Upper lobe of left lung (tissue), 6 donors: ENCODE measurements at regions not wholly inside any gene's neighbourhood (a gene's known extent, or its start where the extent isn't known, plus 50 kb on each side); places are given as distances from the start of the nearest gene placed in this dataset.

Experiments
- ATAC-seq, 2 donors: fragments of 200-7000 bp; cut with Tn5 transposase; one replicate each; pipeline ENCODE4 v1.9.1; 2022; ENCODE audit warnings: mild to moderate bottlenecking in 2 of 2, moderate library complexity in 2 of 2; ENCODE audit not compliant: low FRiP score in 2 of 2
- DNase-seq, 2 donors: peaks; one replicate each; pipeline ENCODE4 v3.0.0-alpha.2; 2019 to 2020
- H3K27ac ChIP-seq, 4 donors: fragments of 200-600 bp; sonication (generic); one replicate each; pipeline ENCODE4 v1.5.1; 2016 to 2019
- H3K27me3 ChIP-seq, 4 donors: fragments of 200-600 bp; sonication (generic); one replicate each; pipeline ENCODE4 v1.5.1; 2017 to 2019
- H3K36me3 ChIP-seq, 4 donors: fragments of 200-600 bp; sonication (generic); one replicate each; pipeline ENCODE4 v1.5.1; 2016 to 2019
- H3K4me1 ChIP-seq, 4 donors: fragments of 200-600 bp; sonication (generic); one replicate each; pipeline ENCODE4 v1.5.1; 2018 to 2019
- H3K4me3 ChIP-seq, 4 donors: fragments of 200-600 bp; sonication (generic); one replicate each; pipeline ENCODE4 v1.5.1; 2017 to 2019; ENCODE audit warnings: mild to moderate bottlenecking in 2 of 4, moderate library complexity in 1 of 4
- H3K9me3 ChIP-seq, 4 donors: fragments of 200-600 bp; sonication (generic); one replicate each; pipeline ENCODE4 v1.5.1; 2018 to 2019
- EP300 ChIP-seq, 4 donors: sonication (generic); formaldehyde crosslinking; IDR thresholded peaks; one replicate each; pipeline ENCODE4 v1.5.1; 2017; ENCODE audit warnings: antibody characterized with exemption in 4 of 4, control low read depth in 2 of 4
- POLR2A ChIP-seq, 4 donors: fragments of 450-650 bp; IDR thresholded peaks; one replicate each; pipeline ENCODE4 v1.5.1; 2016 to 2017; ENCODE audit warnings: antibody characterized with exemption in 4 of 4, mild to moderate bottlenecking in 2 of 4
- POLR2AphosphoS5 ChIP-seq, 2 donors: sonication (generic); formaldehyde crosslinking; IDR thresholded peaks; one replicate each; pipeline ENCODE4 v1.5.1; 2017; ENCODE audit warnings: antibody characterized with exemption in 2 of 2
- WGBS, 2 donors: methylation state at CpG; one replicate each; pipeline ENCODE4 v1.1.5; 2017 to 2018; 5-methylcytosine and 5-hydroxymethylcytosine counted together
- TF ChIP-seq, protein P1 (sequence below), 6 experiments: fragments of 450-650 bp in 4 of 6; fragments of 200-600 bp in 2 of 6; sonication (generic) in 2 of 6; IDR thresholded peaks; one replicate each; pipeline ENCODE4 v1.5.1; 2016 to 2019; ENCODE audit warnings: antibody characterized with exemption in 6 of 6
- donor health status: DM: no; HTN: no; CAD: no; lungs with moderate emphysema.
- donor health status: DM: no; HTN: yes; CAD: no; lungs with severe emphysema.

DNA sequence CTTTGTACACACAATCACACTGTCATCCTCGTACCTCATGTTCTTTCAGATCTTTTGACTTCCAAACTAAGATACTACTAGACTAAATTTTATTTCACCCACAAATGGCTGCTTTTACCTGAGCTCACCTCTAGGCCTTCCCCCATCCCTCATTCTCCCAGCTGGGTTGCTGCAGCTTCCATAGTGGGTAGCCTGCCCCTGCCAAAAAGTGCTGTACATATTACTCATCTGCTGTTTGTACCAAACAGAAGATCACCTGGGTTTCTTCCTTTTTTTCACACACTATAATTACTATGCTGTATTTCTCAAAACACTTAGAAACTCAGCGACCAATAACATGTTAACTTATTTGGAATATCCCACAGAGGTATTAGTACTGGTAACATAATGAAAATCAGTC is 267.6 kb upstream of the PRDM1 start:
- WGBS, 2 donors = 81 to 92% methylated on average over 2 of the region's 2 CpGs
- Histone ChIP-seq H3K36me3 (no peaks in the 10 kb centered on the region), H3K9me3 (no peaks in the 10 kb centered on the region), H3K4me1 (peaks cover 0 to 6% (median 0%) of the 10 kb centered on the region in 4 donors), H3K4me3 (no peak overlapping the region), H3K27ac (no peak overlapping the region), H3K27me3 (no peaks in the 10 kb centered on the region)
- no peak for DNase-seq
- ATAC-seq = no peak
- TF ChIP-seq EP300 (IDR thresholded peaks at IDR 0.05) (no peak), POLR2A (IDR thresholded peaks at IDR 0.05) (no peak), POLR2AphosphoS5 (IDR thresholded peaks at IDR 0.05) (no peak)
- TF ChIP-seq, protein P1, sequence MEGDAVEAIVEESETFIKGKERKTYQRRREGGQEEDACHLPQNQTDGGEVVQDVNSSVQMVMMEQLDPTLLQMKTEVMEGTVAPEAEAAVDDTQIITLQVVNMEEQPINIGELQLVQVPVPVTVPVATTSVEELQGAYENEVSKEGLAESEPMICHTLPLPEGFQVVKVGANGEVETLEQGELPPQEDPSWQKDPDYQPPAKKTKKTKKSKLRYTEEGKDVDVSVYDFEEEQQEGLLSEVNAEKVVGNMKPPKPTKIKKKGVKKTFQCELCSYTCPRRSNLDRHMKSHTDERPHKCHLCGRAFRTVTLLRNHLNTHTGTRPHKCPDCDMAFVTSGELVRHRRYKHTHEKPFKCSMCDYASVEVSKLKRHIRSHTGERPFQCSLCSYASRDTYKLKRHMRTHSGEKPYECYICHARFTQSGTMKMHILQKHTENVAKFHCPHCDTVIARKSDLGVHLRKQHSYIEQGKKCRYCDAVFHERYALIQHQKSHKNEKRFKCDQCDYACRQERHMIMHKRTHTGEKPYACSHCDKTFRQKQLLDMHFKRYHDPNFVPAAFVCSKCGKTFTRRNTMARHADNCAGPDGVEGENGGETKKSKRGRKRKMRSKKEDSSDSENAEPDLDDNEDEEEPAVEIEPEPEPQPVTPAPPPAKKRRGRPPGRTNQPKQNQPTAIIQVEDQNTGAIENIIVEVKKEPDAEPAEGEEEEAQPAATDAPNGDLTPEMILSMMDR (IDR thresholded peaks at IDR 0.05) = no peak

DNA sequence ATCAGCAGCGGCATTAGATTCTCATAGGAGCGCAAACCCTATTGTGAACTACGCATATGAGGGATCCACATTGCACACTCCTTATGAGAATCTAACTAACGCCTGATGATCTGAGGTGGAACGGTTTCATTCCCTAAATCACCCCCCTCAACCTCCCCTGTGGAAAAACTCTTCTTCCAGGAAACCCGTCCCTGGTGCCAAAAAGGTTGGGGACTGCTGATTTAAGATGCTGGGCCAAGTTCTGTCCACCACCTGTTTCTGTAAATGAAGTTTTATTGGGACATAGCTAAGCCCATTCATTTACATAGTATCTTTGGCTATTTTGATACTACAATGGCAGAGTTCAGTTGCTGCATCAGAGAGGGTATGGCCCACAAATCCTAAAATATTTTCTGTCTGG is 268.2 kb upstream of the PRDM1 start:
- DNase-seq = no peak
- Histone ChIP-seq H3K36me3 (no peaks in the 10 kb centered on the region), H3K27me3 (no peaks in the 10 kb centered on the region), H3K4me1 (peaks cover 0 to 6% (median 0%) of the 10 kb centered on the region in 4 donors), H3K4me3 (no peak overlapping the region), H3K27ac (no peak overlapping the region), H3K9me3 (no peaks in the 10 kb centered on the region)
- ATAC-seq = no peak
- TF ChIP-seq POLR2A (IDR thresholded peaks at IDR 0.05) (no peak), EP300 (IDR thresholded peaks at IDR 0.05) (no peak), POLR2AphosphoS5 (IDR thresholded peaks at IDR 0.05) (no peak)
- TF ChIP-seq, protein P1 (IDR thresholded peaks at IDR 0.05) = no peak
- WGBS, 2 donors = 91 to 100% methylated on average over 3 to 6 of the region's 6 CpGs

DNA sequence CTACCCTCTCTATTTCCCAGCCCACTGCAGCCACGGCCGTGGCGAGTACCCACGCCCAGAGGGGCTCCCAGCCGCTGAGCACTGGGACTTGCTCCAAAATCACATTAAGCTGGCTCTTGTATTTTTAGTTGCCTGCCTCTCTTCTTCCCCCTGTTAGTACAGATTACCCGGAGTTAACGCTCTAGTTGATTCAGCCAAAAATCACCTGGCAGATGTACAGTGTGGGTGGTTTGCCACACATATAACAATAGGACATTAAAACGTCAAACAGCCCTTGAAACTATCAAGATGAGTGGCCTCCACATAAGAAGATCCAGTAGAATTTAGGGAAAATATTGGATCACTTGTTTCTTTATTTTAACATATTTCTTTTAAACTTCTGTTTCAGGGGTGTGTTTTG is 268.8 kb upstream of the PRDM1 start:
- H3K36me3 ChIP-seq = no peaks in the 10 kb centered on the region
- no peaks in the 10 kb centered on the region for H3K27me3 ChIP-seq
- WGBS, 2 donors = 86% methylated on average over 8 of the region's 8 CpGs
- DNase-seq (peak in 1 of 2 donors; percentile 45), ATAC-seq (no peak)
- no peak overlapping the region for H3K4me3 ChIP-seq
- H3K27ac ChIP-seq = no peak overlapping the region
- peaks cover 0 to 6% (median 0%) of the 10 kb centered on the region in 4 donors for H3K4me1 ChIP-seq
- TF ChIP-seq EP300 (IDR thresholded peaks at IDR 0.05) = no peak
- H3K9me3 ChIP-seq = no peaks in the 10 kb centered on the region

DNA sequence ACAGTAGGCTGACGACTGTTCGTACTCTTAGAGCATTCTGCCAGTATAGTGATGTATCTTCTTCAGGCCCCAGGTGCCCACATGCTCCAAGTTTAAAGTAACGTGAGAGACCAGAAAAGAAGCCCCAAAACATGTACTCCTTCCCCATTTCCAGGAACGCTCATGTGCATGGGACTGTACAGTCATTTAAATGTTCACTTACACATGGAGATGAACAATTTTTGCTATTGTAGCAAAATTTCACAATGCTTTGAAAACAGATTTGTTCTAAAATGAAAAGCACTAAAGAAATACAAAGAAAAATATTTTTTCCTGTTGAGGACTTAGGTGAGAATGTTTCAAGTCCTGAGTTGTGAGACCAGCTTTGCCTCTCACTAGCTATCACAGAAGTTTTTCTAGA is 269.3 kb upstream of the PRDM1 start:
- no peak for DNase-seq
- TF ChIP-seq POLR2AphosphoS5 (IDR thresholded peaks at IDR 0.05) (no peak), POLR2A (IDR thresholded peaks at IDR 0.05) (no peak), EP300 (IDR thresholded peaks at IDR 0.05) (no peak)
- TF ChIP-seq, protein P1 (IDR thresholded peaks at IDR 0.05) = no peak
- 87 to 95% methylated on average over 4 of the region's 4 CpGs for WGBS, 2 donors
- H3K27ac ChIP-seq = no peak overlapping the region
- no peak overlapping the region for H3K4me3 ChIP-seq
- H3K27me3 ChIP-seq = no peaks in the 10 kb centered on the region
- peaks cover 0 to 6% (median 0%) of the 10 kb centered on the region in 4 donors for H3K4me1 ChIP-seq
- no peak for ATAC-seq
- H3K9me3 ChIP-seq = no peaks in the 10 kb centered on the region
- no peaks in the 10 kb centered on the region for H3K36me3 ChIP-seq

DNA sequence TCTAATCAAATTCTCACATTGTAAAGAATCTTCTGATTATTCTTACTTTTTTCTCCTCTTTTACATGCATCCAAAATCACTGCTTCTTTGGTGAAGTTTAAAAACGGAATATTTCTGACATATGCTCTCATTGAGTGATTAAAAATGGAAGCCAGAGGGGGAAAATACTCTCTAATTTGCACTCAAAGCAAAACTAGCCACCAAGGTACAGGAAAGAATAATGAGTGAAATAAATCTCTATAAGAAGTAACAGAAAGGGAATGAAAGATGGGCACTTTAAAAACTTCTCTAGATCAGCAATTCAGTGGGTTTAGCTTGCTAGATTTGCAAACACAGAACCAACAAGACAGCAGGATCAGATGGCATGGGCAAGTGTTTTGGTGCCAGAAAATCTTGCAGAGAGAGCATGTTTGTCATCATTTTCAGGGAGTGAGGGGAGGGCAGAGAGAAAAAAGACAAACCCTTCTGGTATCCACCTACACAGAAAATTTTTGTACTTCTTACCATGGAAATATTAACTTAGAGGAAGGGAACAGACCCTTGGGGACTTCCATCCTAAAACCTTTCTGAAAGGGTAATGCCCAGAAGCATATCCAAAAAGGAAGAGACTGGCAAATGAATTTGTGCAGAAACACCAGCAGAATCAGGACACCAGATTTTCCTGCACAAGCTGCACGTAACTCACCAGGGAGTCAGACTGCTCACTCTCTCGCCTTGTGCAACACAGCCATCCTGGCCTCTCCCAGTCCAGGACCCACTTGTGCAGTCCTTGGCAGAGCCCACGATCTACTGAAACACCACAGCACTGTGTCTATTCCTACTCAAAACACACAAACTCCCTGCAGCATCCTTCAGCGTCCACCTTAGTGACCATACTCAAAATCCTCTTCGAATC is 270.2 kb upstream of the PRDM1 start:
- no peak overlapping the region for H3K27ac ChIP-seq
- DNase-seq (no peak), ATAC-seq (no peak)
- no peak overlapping the region for H3K4me3 ChIP-seq
- no peaks in the 10 kb centered on the region for H3K27me3 ChIP-seq
- H3K4me1 ChIP-seq = peaks cover 0 to 6% (median under 1%) of the 10 kb centered on the region in 4 donors
- H3K9me3 ChIP-seq = no peaks in the 10 kb centered on the region
- WGBS, 2 donors = 89% methylated on average over 6 of the region's 6 CpGs
- TF ChIP-seq POLR2A (IDR thresholded peaks at IDR 0.05) (no peak), POLR2AphosphoS5 (IDR thresholded peaks at IDR 0.05) (no peak), EP300 (IDR thresholded peaks at IDR 0.05) (no peak)
- TF ChIP-seq, protein P1 (IDR thresholded peaks at IDR 0.05) = no peak
- no peaks in the 10 kb centered on the region for H3K36me3 ChIP-seq
